ENCODE measurements at regions not wholly inside any gene's neighbourhood (a gene's known extent, or its start where the extent isn't known, plus 50 kb on each side); places are given as distances from the start of the nearest gene placed in this dataset.

GRCh38 chr14:34035177-34035933, 84.5 kb upstream of the EGLN3 start:
- no peak overlapping the region for H3K4me3 ChIP-seq (ENCODE audit: low read depth, low read length)
- no peak overlapping the region for H2AFZ ChIP-seq (ENCODE audit: low read length, unreplicated experiment)
- H3K27ac ChIP-seq (ENCODE audit: low read depth, low read length): no peak overlapping the region
- no peaks in the 10 kb centered on the region for H3K36me3 ChIP-seq (ENCODE audit: insufficient read depth, low read length)
- peaks cover 21% of the 10 kb centered on the region for H3K27me3 ChIP-seq (ENCODE audit: insufficient read depth, low read length)
- peaks cover 4% of the 10 kb centered on the region for H3K4me1 ChIP-seq (ENCODE audit: control insufficient read depth, insufficient read depth, low read length, unreplicated experiment)
- no peaks in the 10 kb centered on the region for H3K79me2 ChIP-seq (ENCODE audit: control insufficient read depth, insufficient read depth, low read length, unreplicated experiment)

- H3K4me3 ChIP-seq (ENCODE audit: low read depth, low read length): no peak overlapping the region
- H3K79me2 ChIP-seq (ENCODE audit: control insufficient read depth, insufficient read depth, low read length, unreplicated experiment): no peaks in the 10 kb centered on the region
- no peaks in the 10 kb centered on the region for H3K36me3 ChIP-seq (ENCODE audit: insufficient read depth, low read length)
- H2AFZ ChIP-seq (ENCODE audit: low read length, unreplicated experiment): no peak overlapping the region
- peaks cover 28% of the 10 kb centered on the region for H3K27me3 ChIP-seq (ENCODE audit: insufficient read depth, low read length)
- H3K27ac ChIP-seq (ENCODE audit: low read depth, low read length): no peak overlapping the region
- H3K4me1 ChIP-seq (ENCODE audit: control insufficient read depth, insufficient read depth, low read length, unreplicated experiment): peaks cover 4% of the 10 kb centered on the region
Measured at GRCh38 chr14:34034447-34035176, 83.7 kb upstream of the EGLN3 start.

- Histone ChIP-seq H3K27ac (ENCODE audit: low read depth, low read length) (no peak overlapping the region), H3K36me3 (ENCODE audit: insufficient read depth, low read length) (no peaks in the 10 kb centered on the region), H2AFZ (ENCODE audit: low read length, unreplicated experiment) (no peak overlapping the region), H3K4me1 (ENCODE audit: control insufficient read depth, insufficient read depth, low read length, unreplicated experiment) (peaks cover 4% of the 10 kb centered on the region), H3K4me3 (ENCODE audit: low read depth, low read length) (no peak overlapping the region), H3K27me3 (ENCODE audit: insufficient read depth, low read length) (peaks cover 31% of the 10 kb centered on the region), H3K79me2 (ENCODE audit: control insufficient read depth, insufficient read depth, low read length, unreplicated experiment) (no peaks in the 10 kb centered on the region)
Measured at GRCh38 chr14:34032720-34033119, 81.8 kb upstream of the EGLN3 start.

DNA sequence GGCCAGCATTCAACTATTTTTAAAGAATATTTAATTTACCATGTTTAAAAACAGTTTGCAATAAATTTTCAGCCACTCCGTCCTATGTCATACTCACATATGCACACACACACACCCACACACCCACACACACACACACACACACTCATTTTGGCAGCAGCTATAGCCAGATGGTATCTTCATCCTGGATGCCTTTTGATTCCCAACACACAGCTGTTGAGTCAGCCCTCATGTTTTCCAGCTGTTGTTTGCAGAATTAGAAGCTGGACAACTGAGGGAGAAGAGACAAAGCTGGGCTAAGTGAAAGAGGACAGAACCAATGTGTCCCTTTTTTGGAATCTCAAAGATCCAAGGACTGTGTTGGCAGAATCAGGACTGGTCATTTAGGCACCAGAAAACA, 80.0 kb upstream of the EGLN3 start:
- Histone ChIP-seq H3K27ac (ENCODE audit: low read depth, low read length) (no peak overlapping the region), H3K79me2 (ENCODE audit: control insufficient read depth, insufficient read depth, low read length, unreplicated experiment) (no peaks in the 10 kb centered on the region), H3K36me3 (ENCODE audit: insufficient read depth, low read length) (no peaks in the 10 kb centered on the region), H3K27me3 (ENCODE audit: insufficient read depth, low read length) (peaks cover 26% of the 10 kb centered on the region), H3K4me3 (ENCODE audit: low read depth, low read length) (no peak overlapping the region), H2AFZ (ENCODE audit: low read length, unreplicated experiment) (no peak overlapping the region), H3K4me1 (ENCODE audit: control insufficient read depth, insufficient read depth, low read length, unreplicated experiment) (peaks cover 4% of the 10 kb centered on the region)

DNA sequence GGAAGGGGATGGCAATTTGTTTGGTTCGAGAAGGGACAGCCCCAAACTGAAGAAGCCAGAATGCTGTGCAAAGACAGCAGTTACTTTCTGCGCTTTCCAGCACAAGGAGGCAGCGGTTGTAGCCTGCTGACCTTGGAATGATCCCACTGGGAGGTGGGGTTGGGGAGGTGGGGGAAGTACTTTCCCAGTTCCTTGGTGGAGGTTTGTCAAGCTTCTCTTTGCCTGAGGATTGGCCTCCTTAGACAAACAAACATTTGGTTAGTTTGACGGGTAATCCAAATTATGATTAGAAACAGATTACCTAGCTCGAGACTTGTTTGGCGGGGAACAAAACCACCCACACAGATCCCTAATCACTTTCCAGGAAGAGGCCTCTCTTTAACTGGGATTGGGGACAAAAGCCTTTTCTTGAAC, 79.1 kb upstream of the EGLN3 start:
- peaks cover 26% of the 10 kb centered on the region for H3K27me3 ChIP-seq (ENCODE audit: insufficient read depth, low read length)
- no peaks in the 10 kb centered on the region for H3K4me1 ChIP-seq (ENCODE audit: control insufficient read depth, insufficient read depth, low read length, unreplicated experiment)
- H3K27ac ChIP-seq (ENCODE audit: low read depth, low read length): no peak overlapping the region
- no peak overlapping the region for H3K4me3 ChIP-seq (ENCODE audit: low read depth, low read length)
- no peaks in the 10 kb centered on the region for H3K79me2 ChIP-seq (ENCODE audit: control insufficient read depth, insufficient read depth, low read length, unreplicated experiment)
- no peaks in the 10 kb centered on the region for H3K36me3 ChIP-seq (ENCODE audit: insufficient read depth, low read length)
- H2AFZ ChIP-seq (ENCODE audit: low read length, unreplicated experiment): no peak overlapping the region

DNA sequence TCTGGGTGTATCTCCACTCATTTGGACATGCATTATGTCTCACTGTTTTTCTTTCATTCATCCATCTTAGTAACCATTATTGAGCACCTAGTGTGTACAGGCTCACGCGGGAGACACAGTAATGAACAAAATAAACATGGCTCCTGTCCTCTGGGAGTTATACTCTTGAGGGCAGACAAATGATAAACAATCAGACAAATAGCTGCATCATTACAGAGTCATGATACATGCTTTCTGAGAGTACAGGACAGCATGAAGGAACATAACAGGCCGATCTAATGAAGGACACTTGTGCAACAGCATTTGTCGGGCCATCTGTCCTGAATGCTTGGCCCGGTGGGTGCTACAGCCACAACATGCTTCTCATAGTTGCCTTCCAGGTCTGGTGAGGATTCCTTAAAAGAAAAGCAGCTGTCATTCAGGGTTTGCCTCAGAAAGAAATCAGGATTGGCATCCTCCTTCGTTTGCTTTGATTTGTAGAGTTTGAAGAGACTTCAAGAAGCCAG, 77.2 kb upstream of the EGLN3 start:
- Histone ChIP-seq H3K27me3 (ENCODE audit: insufficient read depth, low read length) (peaks cover 30% of the 10 kb centered on the region), H3K36me3 (ENCODE audit: insufficient read depth, low read length) (no peaks in the 10 kb centered on the region), H3K27ac (ENCODE audit: low read depth, low read length) (no peak overlapping the region), H3K4me1 (ENCODE audit: control insufficient read depth, insufficient read depth, low read length, unreplicated experiment) (no peaks in the 10 kb centered on the region), H3K79me2 (ENCODE audit: control insufficient read depth, insufficient read depth, low read length, unreplicated experiment) (no peaks in the 10 kb centered on the region), H2AFZ (ENCODE audit: low read length, unreplicated experiment) (no peak overlapping the region), H3K4me3 (ENCODE audit: low read depth, low read length) (no peak overlapping the region)

GRCh38 chr14:34027130-34027989, 76.5 kb upstream of the EGLN3 start:
- Histone ChIP-seq H3K27ac (ENCODE audit: low read depth, low read length) (no peak overlapping the region), H3K4me3 (ENCODE audit: low read depth, low read length) (no peak overlapping the region), H3K79me2 (ENCODE audit: control insufficient read depth, insufficient read depth, low read length, unreplicated experiment) (no peaks in the 10 kb centered on the region), H2AFZ (ENCODE audit: low read length, unreplicated experiment) (no peak overlapping the region), H3K4me1 (ENCODE audit: control insufficient read depth, insufficient read depth, low read length, unreplicated experiment) (no peaks in the 10 kb centered on the region), H3K36me3 (ENCODE audit: insufficient read depth, low read length) (no peaks in the 10 kb centered on the region), H3K27me3 (ENCODE audit: insufficient read depth, low read length) (peaks cover 30% of the 10 kb centered on the region)

DNA sequence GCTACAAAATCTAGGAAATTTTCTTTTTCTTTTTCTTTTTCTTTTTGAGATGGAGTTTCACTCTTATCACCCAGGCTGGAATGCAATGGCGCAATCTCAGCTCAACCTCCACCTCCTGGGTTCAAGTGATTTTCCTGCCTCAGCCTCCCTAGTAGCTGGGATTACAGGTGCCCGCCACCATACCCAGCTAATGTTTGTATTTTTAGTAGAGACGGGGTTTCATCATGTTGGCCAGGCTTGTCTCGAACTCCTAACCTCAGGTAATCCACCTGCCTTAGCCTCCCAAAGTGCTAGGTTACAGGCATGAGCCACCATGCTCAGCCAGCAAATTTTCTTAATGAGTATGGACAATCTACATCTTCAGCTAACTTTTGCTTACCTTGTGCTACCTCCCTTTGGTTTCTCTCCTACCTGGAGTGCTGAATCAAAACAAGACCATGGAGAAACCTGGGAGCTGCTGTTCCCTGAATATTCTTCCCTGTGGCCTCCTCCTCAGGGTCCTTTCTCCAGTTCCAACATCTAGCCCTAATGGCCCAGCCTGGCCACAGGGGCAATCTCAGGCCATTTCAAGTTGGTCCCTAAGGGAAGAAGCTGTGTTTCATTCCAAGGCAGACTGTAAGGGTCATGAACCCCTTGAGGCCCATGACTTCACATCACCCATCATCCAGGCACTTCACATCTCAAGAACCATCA, 74.6 kb upstream of the EGLN3 start:
- Histone ChIP-seq H3K4me3 (ENCODE audit: low read depth, low read length) (no peak overlapping the region), H3K27me3 (ENCODE audit: insufficient read depth, low read length) (peaks cover 23% of the 10 kb centered on the region; the same call in 1 of the 2 replicates), H3K27ac (ENCODE audit: low read depth, low read length) (no peak overlapping the region), H3K4me1 (ENCODE audit: control insufficient read depth, insufficient read depth, low read length, unreplicated experiment) (no peaks in the 10 kb centered on the region), H3K36me3 (ENCODE audit: insufficient read depth, low read length) (no peaks in the 10 kb centered on the region), H2AFZ (ENCODE audit: low read length, unreplicated experiment) (no peak overlapping the region), H3K79me2 (ENCODE audit: control insufficient read depth, insufficient read depth, low read length, unreplicated experiment) (no peaks in the 10 kb centered on the region)

DNA sequence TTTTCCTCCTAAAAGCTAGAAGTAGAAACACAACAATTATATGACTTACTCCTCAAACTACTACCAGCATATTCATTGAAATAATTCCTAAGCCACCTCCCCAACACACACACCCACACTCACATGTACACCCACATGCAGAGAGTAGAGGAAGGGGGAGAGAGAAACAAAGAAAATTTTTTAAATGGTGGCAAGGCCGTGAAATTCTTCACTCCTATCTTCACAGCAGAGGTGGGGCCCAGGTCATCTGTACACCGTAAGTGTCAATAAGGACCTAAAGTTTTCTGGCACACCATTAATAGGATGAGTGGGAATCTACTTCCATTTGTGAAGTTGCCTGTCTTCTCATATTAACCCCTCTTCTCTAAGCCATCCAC, 73.9 kb upstream of the EGLN3 start:
- no peaks in the 10 kb centered on the region for H3K4me1 ChIP-seq (ENCODE audit: control insufficient read depth, insufficient read depth, low read length, unreplicated experiment)

More for the DNA sequence above, 73.9 kb upstream of the EGLN3 start:
- Histone ChIP-seq H3K4me3 (ENCODE audit: low read depth, low read length) (no peak overlapping the region), H3K79me2 (ENCODE audit: control insufficient read depth, insufficient read depth, low read length, unreplicated experiment) (no peaks in the 10 kb centered on the region), H3K27ac (ENCODE audit: low read depth, low read length) (no peak overlapping the region), H2AFZ (ENCODE audit: low read length, unreplicated experiment) (no peak overlapping the region), H3K27me3 (ENCODE audit: insufficient read depth, low read length) (peaks cover 25% of the 10 kb centered on the region), H3K36me3 (ENCODE audit: insufficient read depth, low read length) (no peaks in the 10 kb centered on the region)

Data from ACC112 (cell line).